ENCODE measurements at regions not wholly inside any gene's neighbourhood (a gene's known extent, or its start where the extent isn't known, plus 50 kb on each side); places are given as distances from the start of the nearest gene placed in this dataset.

GRCh38 chr3:64437131-64437530, 211.9 kb upstream of the PRICKLE2 start:
- TF ChIP-seq CTCF (IDR thresholded peaks at IDR 0.05) (no peak), POLR2A (IDR thresholded peaks at IDR 0.05) (no peak)
